ENCODE measurements at regions not wholly inside any gene's neighbourhood (a gene's known extent, or its start where the extent isn't known, plus 50 kb on each side); places are given as distances from the start of the nearest gene placed in this dataset.

GRCh38 chr22:48309836-48310235, 1517.8 kb downstream of the BRD1 start:
- H3K4me3 ChIP-seq (ENCODE audit: low read depth, low read length): no peak overlapping the region
- DNase-seq (ENCODE audit: low read depth): no peak
- TF ChIP-seq, protein P1, sequence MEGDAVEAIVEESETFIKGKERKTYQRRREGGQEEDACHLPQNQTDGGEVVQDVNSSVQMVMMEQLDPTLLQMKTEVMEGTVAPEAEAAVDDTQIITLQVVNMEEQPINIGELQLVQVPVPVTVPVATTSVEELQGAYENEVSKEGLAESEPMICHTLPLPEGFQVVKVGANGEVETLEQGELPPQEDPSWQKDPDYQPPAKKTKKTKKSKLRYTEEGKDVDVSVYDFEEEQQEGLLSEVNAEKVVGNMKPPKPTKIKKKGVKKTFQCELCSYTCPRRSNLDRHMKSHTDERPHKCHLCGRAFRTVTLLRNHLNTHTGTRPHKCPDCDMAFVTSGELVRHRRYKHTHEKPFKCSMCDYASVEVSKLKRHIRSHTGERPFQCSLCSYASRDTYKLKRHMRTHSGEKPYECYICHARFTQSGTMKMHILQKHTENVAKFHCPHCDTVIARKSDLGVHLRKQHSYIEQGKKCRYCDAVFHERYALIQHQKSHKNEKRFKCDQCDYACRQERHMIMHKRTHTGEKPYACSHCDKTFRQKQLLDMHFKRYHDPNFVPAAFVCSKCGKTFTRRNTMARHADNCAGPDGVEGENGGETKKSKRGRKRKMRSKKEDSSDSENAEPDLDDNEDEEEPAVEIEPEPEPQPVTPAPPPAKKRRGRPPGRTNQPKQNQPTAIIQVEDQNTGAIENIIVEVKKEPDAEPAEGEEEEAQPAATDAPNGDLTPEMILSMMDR (IDR thresholded peaks at IDR 0.05; ENCODE audit: low read depth, low read length): no peak
- TF ChIP-seq, protein P2, sequence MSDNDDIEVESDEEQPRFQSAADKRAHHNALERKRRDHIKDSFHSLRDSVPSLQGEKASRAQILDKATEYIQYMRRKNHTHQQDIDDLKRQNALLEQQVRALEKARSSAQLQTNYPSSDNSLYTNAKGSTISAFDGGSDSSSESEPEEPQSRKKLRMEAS (IDR thresholded peaks at IDR 0.05; ENCODE audit: low read depth, low read length): no peak
- no peak for TF ChIP-seq POLR2A (IDR thresholded peaks at IDR 0.05; ENCODE audit: extremely low read depth, insufficient read length)
- TF ChIP-seq MYC (IDR thresholded peaks at IDR 0.05; ENCODE audit: low read depth, low read length): no peak

- no peak for TF ChIP-seq POLR2A (IDR thresholded peaks at IDR 0.05; ENCODE audit: extremely low read depth, insufficient read length)
- TF ChIP-seq, protein P1 (IDR thresholded peaks at IDR 0.05; ENCODE audit: low read depth, low read length): no peak
- no peak for TF ChIP-seq MYC (IDR thresholded peaks at IDR 0.05; ENCODE audit: low read depth, low read length)
- TF ChIP-seq, protein P2 (IDR thresholded peaks at IDR 0.05; ENCODE audit: low read depth, low read length): no peak
- no peak overlapping the region for H3K4me3 ChIP-seq (ENCODE audit: low read depth, low read length)
- DNase-seq (ENCODE audit: low read depth): no peak
These were observed 1518.5 kb downstream of the BRD1 start for GRCh38 chr22:48309115-48309705.

GRCh38 chr22:48307931-48308330, 1519.7 kb downstream of the BRD1 start:
- no peak overlapping the region for H3K4me3 ChIP-seq (ENCODE audit: low read depth, low read length)
- DNase-seq (ENCODE audit: low read depth): no peak
- TF ChIP-seq MYC (IDR thresholded peaks at IDR 0.05; ENCODE audit: low read depth, low read length): no peak
- TF ChIP-seq POLR2A (IDR thresholded peaks at IDR 0.05; ENCODE audit: extremely low read depth, insufficient read length): no peak
- TF ChIP-seq, protein P1 (IDR thresholded peaks at IDR 0.05; ENCODE audit: low read depth, low read length): no peak
- TF ChIP-seq, protein P2 (IDR thresholded peaks at IDR 0.05; ENCODE audit: low read depth, low read length): no peak

DNA sequence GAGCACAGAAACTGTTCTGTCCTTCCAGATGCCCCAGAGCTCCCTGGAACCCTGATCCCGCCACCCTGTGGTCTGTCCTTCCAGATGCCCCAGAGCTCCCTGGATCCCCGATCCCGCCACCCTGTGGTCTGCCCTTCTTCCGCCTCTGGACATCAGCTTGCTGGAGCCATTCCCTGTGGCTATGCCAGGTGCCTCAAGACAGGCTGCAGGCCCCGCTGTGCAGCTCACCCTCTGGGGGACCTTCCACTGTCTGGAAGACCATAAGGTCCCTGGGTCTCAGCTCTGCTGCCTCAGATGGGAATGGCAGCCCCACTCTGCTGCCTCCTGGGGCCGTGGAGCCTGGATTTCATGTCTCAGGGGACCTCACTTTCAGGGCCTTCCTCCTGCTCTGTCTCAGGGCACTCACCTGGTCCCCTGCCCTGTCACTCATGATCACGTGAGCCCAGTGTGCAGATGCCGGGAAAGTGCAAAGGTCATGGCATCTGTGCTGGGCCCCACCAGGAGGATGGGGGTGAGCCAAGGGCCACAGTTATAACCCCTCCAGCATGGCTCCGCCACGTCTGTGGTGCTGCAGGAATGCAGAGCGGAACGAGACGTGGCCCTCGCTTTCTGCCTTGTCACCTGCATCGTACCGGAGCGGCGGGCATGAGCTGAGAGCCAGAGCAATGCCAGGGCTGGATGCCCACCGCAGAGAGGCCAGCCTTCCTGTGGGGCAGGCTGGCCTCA, 1520.7 kb downstream of the BRD1 start:
- H3K4me3 ChIP-seq (ENCODE audit: low read depth, low read length): no peak overlapping the region
- DNase-seq (ENCODE audit: low read depth): no peak
- TF ChIP-seq POLR2A (IDR thresholded peaks at IDR 0.05; ENCODE audit: extremely low read depth, insufficient read length) (no peak), MYC (IDR thresholded peaks at IDR 0.05; ENCODE audit: low read depth, low read length) (no peak)
- TF ChIP-seq, protein P2 (IDR thresholded peaks at IDR 0.05; ENCODE audit: low read depth, low read length): no peak
- TF ChIP-seq, protein P1 (IDR thresholded peaks at IDR 0.05; ENCODE audit: low read depth, low read length): no peak

GRCh38 chr22:48306284-48306683, 1521.4 kb downstream of the BRD1 start:
- TF ChIP-seq, protein P2 (IDR thresholded peaks at IDR 0.05; ENCODE audit: low read depth, low read length): no peak
- TF ChIP-seq, protein P1 (IDR thresholded peaks at IDR 0.05; ENCODE audit: low read depth, low read length): no peak
- TF ChIP-seq MYC (IDR thresholded peaks at IDR 0.05; ENCODE audit: low read depth, low read length) (no peak), POLR2A (IDR thresholded peaks at IDR 0.05; ENCODE audit: extremely low read depth, insufficient read length) (no peak)
- no peak overlapping the region for H3K4me3 ChIP-seq (ENCODE audit: low read depth, low read length)
- no peak for DNase-seq (ENCODE audit: low read depth)

All from NB4 (cell line).